K562 (cell line): ENCODE measurements at regions not wholly inside any gene's neighbourhood (a gene's known extent, or its start where the extent isn't known, plus 50 kb on each side); places are given as distances from the start of the nearest gene placed in this dataset.

Experiments
- ARID1B ChIP-seq: fragments of 450-650 bp; IDR thresholded peaks from 2 replicates; pipeline ENCODE4 v1.6.1; 2016; ENCODE audit warnings: antibody characterized with exemption, mild to moderate bottlenecking, inconsistent platforms
- BCOR ChIP-seq: fragments of 450-650 bp; IDR thresholded peaks from 2 replicates; pipeline ENCODE4 v1.6.1; 2016
- CTBP1 ChIP-seq: fragments of 450-650 bp; IDR thresholded peaks from 2 replicates; pipeline ENCODE4 v1.6.1; 2016; ENCODE audit warnings: borderline replicate concordance
- DACH1 ChIP-seq: fragments of 450-650 bp; IDR thresholded peaks from 2 replicates; pipeline ENCODE4 v1.6.1; 2018; ENCODE audit not compliant: partially characterized antibody
- EHMT2 ChIP-seq: fragments of 450-650 bp; IDR thresholded peaks from 2 replicates; pipeline ENCODE4 v1.6.1; 2018; ENCODE audit warnings: antibody characterized with exemption
- HIVEP1 ChIP-seq: fragments of 250-450 bp; sonication (Bioruptor Pico); IDR thresholded peaks from 2 replicates; pipeline ENCODE4 v1.4.0; 2020; ENCODE audit warnings: mild to moderate bottlenecking
- HLTF ChIP-seq: fragments of 450-650 bp; IDR thresholded peaks from 2 replicates; pipeline ENCODE4 v1.6.1; 2016
- POU5F1 ChIP-seq: fragments of 150-350 bp; IDR thresholded peaks from 2 replicates; pipeline ENCODE4 v1.6.1; 2014; ENCODE audit warnings: borderline replicate concordance, low read length, low read depth, mild to moderate bottlenecking; ENCODE audit not compliant: partially characterized antibody
- PYGO2 ChIP-seq: fragments of 450-650 bp; IDR thresholded peaks from 2 replicates; pipeline ENCODE4 v1.6.1; 2016; ENCODE audit warnings: mild to moderate bottlenecking, missing genetic modification characterization, moderate library complexity, missing compliant biosample characterization
- SMAD1 ChIP-seq: fragments of 150-350 bp; IDR thresholded peaks from 2 replicates; pipeline ENCODE4 v1.6.1; 2014; ENCODE audit warnings: low read length, low read depth; ENCODE audit not compliant: partially characterized antibody
- SMARCA4 ChIP-seq: fragments of 450-650 bp; IDR thresholded peaks from 2 replicates; pipeline ENCODE4 v1.6.1; 2016
- U2AF1 ChIP-seq: fragments of 200-400 bp; formaldehyde crosslinking; optimal IDR thresholded peaks from 2 replicates; pipeline ENCODE3; 2017; ENCODE audit warnings: mild to moderate bottlenecking, low read depth, low read length, moderate library complexity
- ZNF140 ChIP-seq: fragments of 250-450 bp; sonication (Bioruptor Pico); IDR thresholded peaks from 2 replicates; pipeline ENCODE4 v1.8.0; 2021; ENCODE audit warnings: moderate library complexity, mild to moderate bottlenecking, inconsistent platforms
- ZNF23 ChIP-seq: fragments of 250-450 bp; sonication (Bioruptor Pico); IDR thresholded peaks from 2 replicates; pipeline ENCODE4 v1.4.0; 2020; ENCODE audit warnings: mild to moderate bottlenecking
- ZNF354B ChIP-seq: fragments of 250-450 bp; sonication (Bioruptor Pico); IDR thresholded peaks from 2 replicates; pipeline ENCODE4 v1.4.0; 2020
- TF ChIP-seq, protein P1 (sequence below): fragments of 450-650 bp; IDR thresholded peaks from 2 replicates; pipeline ENCODE4 v1.7.0; 2016; ENCODE audit warnings: borderline replicate concordance
- TF ChIP-seq, protein P2 (sequence below), 2 experiments: fragments of 250-450 bp in 1 of 2; fragments of 450-650 bp in 1 of 2; sonication (Bioruptor Pico) in 1 of 2; IDR thresholded peaks; 2 replicates each; pipeline versions ENCODE4 v1.6.1 to v1.8.0; 2016 to 2021; ENCODE audit warnings: mild to moderate bottlenecking in 2 of 2, moderate library complexity in 2 of 2, missing compliant biosample characterization in 1 of 2, missing genetic modification characterization in 1 of 2
- TF ChIP-seq, protein P3 (sequence below): fragments of 450-650 bp; IDR thresholded peaks from one replicate; pipeline ENCODE4 v1.6.1; 2018; ENCODE audit warnings: mild to moderate bottlenecking, moderate library complexity; ENCODE audit not compliant: partially characterized antibody
- TF ChIP-seq, protein P4 (sequence below): fragments of 450-650 bp; formaldehyde crosslinking; IDR thresholded peaks from 2 replicates; pipeline ENCODE4 v1.4.0; 2022; ENCODE audit warnings: mild to moderate bottlenecking, moderate library complexity
- TF ChIP-seq, protein P5 (sequence below): fragments of 450-650 bp; formaldehyde crosslinking; IDR thresholded peaks from 2 replicates; pipeline ENCODE4 v1.4.0; 2020; ENCODE audit warnings: mild to moderate bottlenecking, moderate library complexity
- TF ChIP-seq, protein P6 (sequence below): fragments of 200-800 bp; sonication (Bioruptor generic); IDR thresholded peaks from 2 replicates; pipeline ENCODE4 v1.6.1; 2017; ENCODE audit warnings: missing genetic modification characterization, missing compliant biosample characterization

DNA sequence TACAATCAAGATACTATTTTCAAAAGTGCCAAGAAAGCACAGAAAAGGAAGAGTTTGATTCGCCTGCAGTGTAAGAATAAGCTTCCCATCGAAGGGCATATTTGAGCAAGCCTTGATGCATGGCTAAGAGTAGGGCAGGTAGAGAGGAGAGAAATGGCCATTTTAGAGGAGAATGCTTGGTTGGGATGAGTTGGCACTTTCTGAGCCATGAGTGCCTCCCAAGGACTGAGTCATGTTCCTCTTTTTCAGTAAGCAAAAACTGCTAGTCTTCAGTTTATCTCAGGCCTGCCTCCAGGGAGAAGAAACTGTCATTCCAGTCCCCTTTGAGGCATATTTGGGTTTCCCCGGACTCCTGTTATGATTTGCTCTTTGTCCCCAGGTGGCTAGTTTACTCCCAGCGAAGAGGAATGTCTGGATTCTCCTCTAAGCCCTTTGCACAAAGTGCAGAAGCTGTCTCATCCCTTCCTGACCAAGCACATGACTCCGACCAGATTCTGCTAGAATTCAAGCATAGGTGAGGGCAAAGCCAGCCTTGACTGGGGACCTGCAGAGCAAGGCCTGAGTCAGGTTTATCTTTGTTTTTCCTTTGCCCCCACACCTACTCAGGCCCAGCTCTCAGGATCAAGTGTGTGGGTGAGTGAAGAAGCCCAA, 115.2 kb downstream of the TTC32 start (continued):
- TF ChIP-seq, protein P1, sequence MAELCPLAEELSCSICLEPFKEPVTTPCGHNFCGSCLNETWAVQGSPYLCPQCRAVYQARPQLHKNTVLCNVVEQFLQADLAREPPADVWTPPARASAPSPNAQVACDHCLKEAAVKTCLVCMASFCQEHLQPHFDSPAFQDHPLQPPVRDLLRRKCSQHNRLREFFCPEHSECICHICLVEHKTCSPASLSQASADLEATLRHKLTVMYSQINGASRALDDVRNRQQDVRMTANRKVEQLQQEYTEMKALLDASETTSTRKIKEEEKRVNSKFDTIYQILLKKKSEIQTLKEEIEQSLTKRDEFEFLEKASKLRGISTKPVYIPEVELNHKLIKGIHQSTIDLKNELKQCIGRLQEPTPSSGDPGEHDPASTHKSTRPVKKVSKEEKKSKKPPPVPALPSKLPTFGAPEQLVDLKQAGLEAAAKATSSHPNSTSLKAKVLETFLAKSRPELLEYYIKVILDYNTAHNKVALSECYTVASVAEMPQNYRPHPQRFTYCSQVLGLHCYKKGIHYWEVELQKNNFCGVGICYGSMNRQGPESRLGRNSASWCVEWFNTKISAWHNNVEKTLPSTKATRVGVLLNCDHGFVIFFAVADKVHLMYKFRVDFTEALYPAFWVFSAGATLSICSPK, result no peak
- TF ChIP-seq SMAD1 (no peak), SMARCA4 (peak; percentile 90), DACH1 (no peak), BCOR (no peak), U2AF1 (no peak), CTBP1 (peak; percentile 61), ZNF354B (CRISPR knock-in tag) (no peak), ZNF23 (no peak), POU5F1 (no peak), HIVEP1 (CRISPR knock-in tag) (no peak), ZNF140 (CRISPR knock-in tag) (no peak), HLTF (no peak), ARID1B (peak; percentile 82), EHMT2 (peak; percentile 93), PYGO2 (no peak; the same call in 1 of the 2 replicates)
- TF ChIP-seq, protein P2, sequence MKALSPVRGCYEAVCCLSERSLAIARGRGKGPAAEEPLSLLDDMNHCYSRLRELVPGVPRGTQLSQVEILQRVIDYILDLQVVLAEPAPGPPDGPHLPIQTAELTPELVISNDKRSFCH (CRISPR knock-in tag; IDR thresholded peaks at IDR 0.05), result no peak
- TF ChIP-seq, protein P2 (tag; IDR thresholded peaks at IDR 0.05), result no peak
- TF ChIP-seq, protein P3, sequence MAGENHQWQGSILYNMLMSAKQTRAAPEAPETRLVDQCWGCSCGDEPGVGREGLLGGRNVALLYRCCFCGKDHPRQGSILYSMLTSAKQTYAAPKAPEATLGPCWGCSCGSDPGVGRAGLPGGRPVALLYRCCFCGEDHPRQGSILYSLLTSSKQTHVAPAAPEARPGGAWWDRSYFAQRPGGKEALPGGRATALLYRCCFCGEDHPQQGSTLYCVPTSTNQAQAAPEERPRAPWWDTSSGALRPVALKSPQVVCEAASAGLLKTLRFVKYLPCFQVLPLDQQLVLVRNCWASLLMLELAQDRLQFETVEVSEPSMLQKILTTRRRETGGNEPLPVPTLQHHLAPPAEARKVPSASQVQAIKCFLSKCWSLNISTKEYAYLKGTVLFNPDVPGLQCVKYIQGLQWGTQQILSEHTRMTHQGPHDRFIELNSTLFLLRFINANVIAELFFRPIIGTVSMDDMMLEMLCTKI, result no peak
- TF ChIP-seq, protein P4, sequence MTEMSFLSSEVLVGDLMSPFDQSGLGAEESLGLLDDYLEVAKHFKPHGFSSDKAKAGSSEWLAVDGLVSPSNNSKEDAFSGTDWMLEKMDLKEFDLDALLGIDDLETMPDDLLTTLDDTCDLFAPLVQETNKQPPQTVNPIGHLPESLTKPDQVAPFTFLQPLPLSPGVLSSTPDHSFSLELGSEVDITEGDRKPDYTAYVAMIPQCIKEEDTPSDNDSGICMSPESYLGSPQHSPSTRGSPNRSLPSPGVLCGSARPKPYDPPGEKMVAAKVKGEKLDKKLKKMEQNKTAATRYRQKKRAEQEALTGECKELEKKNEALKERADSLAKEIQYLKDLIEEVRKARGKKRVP (CRISPR knock-in tag), result peak; percentile 56
- TF ChIP-seq, protein P5, sequence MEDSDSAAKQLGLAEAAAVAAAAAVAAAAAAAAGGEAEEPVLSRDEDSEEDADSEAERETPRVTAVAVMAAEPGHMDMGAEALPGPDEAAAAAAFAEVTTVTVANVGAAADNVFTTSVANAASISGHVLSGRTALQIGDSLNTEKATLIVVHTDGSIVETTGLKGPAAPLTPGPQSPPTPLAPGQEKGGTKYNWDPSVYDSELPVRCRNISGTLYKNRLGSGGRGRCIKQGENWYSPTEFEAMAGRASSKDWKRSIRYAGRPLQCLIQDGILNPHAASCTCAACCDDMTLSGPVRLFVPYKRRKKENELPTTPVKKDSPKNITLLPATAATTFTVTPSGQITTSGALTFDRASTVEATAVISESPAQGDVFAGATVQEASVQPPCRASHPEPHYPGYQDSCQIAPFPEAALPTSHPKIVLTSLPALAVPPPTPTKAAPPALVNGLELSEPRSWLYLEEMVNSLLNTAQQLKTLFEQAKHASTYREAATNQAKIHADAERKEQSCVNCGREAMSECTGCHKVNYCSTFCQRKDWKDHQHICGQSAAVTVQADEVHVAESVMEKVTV, result no peak
- TF ChIP-seq, protein P6, sequence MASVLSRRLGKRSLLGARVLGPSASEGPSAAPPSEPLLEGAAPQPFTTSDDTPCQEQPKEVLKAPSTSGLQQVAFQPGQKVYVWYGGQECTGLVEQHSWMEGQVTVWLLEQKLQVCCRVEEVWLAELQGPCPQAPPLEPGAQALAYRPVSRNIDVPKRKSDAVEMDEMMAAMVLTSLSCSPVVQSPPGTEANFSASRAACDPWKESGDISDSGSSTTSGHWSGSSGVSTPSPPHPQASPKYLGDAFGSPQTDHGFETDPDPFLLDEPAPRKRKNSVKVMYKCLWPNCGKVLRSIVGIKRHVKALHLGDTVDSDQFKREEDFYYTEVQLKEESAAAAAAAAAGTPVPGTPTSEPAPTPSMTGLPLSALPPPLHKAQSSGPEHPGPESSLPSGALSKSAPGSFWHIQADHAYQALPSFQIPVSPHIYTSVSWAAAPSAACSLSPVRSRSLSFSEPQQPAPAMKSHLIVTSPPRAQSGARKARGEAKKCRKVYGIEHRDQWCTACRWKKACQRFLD (CRISPR knock-in tag), result no peak; the same call in none of the 2 replicates
